Astrocyte (in vitro differentiated cells and primary cell): ENCODE measurements at regions not wholly inside any gene's neighbourhood (a gene's known extent, or its start where the extent isn't known, plus 50 kb on each side); places are given as distances from the start of the nearest gene placed in this dataset.

ENCODE experiments used
- CTCF ChIP-seq: IDR thresholded peaks from 2 replicates; pipeline ENCODE4 v1.5.1; 2011; ENCODE audit warnings: low read depth, mild to moderate bottlenecking, inconsistent platforms, low read length, moderate library complexity; ENCODE audit not compliant: insufficient read depth
- EZH2 ChIP-seq: IDR thresholded peaks from 2 replicates; pipeline ENCODE4 v1.6.1; 2012; ENCODE audit warnings: mild to moderate bottlenecking, low read length, inconsistent platforms; ENCODE audit not compliant: insufficient read depth

- no peak for TF ChIP-seq CTCF
- TF ChIP-seq EZH2 = no peak
These were observed 1017.9 kb downstream of the ADGRL2 start for GRCh38 chr1:82818586-82818985.
